ENCODE measurements at regions not wholly inside any gene's neighbourhood (a gene's known extent, or its start where the extent isn't known, plus 50 kb on each side); places are given as distances from the start of the nearest gene placed in this dataset.

DNA sequence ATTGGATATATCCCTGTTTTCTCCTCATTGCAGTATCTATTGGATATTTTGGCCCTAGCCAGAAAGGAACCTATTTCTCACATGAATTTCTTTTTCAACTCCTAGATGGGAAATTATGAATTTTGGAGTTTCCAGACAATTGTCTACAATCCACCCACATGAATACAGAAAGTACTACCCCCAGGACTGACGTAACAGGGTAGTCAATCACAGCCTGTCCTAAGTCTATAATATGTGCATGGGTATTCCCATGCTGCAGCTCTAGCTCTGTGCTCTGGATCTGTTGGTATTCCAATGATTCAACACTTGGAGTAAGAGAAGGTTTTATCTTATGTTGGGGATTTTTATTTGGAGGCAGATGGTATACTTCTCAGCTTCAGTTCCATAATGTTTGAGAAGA lies 393.1 kb upstream of the ARRDC4 start:
- no peaks in the 10 kb centered on the region for H3K4me1 ChIP-seq (ENCODE audit: insufficient read depth)
- no peaks in the 10 kb centered on the region for H3K9me3 ChIP-seq
- DNase-seq, result no peak
- TF ChIP-seq, protein P1, sequence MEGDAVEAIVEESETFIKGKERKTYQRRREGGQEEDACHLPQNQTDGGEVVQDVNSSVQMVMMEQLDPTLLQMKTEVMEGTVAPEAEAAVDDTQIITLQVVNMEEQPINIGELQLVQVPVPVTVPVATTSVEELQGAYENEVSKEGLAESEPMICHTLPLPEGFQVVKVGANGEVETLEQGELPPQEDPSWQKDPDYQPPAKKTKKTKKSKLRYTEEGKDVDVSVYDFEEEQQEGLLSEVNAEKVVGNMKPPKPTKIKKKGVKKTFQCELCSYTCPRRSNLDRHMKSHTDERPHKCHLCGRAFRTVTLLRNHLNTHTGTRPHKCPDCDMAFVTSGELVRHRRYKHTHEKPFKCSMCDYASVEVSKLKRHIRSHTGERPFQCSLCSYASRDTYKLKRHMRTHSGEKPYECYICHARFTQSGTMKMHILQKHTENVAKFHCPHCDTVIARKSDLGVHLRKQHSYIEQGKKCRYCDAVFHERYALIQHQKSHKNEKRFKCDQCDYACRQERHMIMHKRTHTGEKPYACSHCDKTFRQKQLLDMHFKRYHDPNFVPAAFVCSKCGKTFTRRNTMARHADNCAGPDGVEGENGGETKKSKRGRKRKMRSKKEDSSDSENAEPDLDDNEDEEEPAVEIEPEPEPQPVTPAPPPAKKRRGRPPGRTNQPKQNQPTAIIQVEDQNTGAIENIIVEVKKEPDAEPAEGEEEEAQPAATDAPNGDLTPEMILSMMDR (IDR thresholded peaks at IDR 0.05), result no peak
- TF ChIP-seq EP300 (IDR thresholded peaks at IDR 0.05) (no peak), POLR2A (IDR thresholded peaks at IDR 0.05) (no peak)
- WGBS, 3 donors, result 25 to 37% (median 32%) methylated on average over 1 of the region's 1 CpG
- intact Hi-C loops (cut with DNase I), result no loop called here
- no peaks in the 10 kb centered on the region for H3K27me3 ChIP-seq
- H3K36me3 ChIP-seq, result no peaks in the 10 kb centered on the region
- no peak overlapping the region for H3K4me3 ChIP-seq
- H3K27ac ChIP-seq, result no peak overlapping the region

DNA sequence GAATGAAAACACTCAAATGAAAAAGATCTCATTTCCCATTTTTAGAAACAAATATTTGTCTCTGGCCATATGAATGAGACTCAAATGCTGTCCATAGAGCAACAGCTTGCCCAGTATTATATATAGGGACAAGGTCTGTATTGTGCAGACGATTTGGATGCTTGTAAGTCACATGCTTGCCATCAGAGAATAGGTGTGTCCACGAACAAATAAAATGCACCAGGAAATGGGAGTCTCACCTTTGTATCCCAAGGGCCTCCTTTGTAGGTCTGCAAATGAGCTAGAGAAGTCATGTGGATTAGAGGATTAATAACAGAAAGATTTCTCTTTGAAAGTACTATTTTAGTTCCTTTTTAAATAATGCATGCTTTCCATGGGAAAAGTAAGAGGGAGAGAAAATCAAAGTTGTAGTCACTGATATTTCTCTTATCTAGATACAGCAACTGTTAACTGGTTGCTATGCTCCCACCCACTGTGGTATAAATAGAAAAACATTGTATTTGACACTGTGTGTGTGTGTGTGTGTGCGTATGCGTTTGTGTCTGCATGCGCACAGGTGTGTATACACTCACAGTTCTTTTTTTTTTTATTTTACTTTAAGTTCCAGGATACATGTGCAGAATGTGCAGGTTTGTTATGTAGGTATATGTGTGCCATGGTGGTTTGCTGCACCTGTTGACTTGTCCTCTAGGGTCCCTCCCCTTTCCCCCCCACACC lies 383.4 kb upstream of the ARRDC4 start:
- Histone ChIP-seq H3K9me3 (no peaks in the 10 kb centered on the region), H3K27me3 (no peaks in the 10 kb centered on the region), H3K27ac (no peak overlapping the region), H3K4me3 (no peak overlapping the region), H3K4me1 (ENCODE audit: insufficient read depth) (no peaks in the 10 kb centered on the region), H3K36me3 (no peaks in the 10 kb centered on the region)
- DNase-seq, result no peak
- intact Hi-C loops (cut with DNase I), result no loop called here
- TF ChIP-seq, protein P1 (IDR thresholded peaks at IDR 0.05), result no peak
- TF ChIP-seq EP300 (IDR thresholded peaks at IDR 0.05), result no peak
- no peak for TF ChIP-seq POLR2A (IDR thresholded peaks at IDR 0.05)
- WGBS, 3 donors, result 80 to 87% (median 80%) methylated on average over 5 of the region's 5 CpGs

DNA sequence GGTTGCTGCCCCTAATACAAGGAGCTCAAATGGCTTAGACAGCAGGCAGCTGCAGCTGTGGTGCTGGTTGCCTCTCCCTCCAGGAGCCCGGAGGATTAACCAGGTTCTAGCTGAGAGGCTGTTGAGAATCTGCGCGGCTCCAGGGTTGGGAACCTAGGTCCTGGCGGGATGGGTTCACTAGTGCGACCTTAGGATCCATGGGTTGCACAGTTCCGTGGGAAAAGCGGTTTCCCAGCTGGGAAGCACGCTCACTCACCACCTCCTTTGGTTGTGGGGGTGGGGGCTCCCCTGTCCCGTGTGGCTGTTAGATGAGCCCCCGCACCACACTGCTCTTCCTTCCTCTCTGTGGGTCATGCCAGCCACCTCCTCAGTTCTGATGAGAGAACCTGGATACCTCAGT lies 375.1 kb upstream of the ARRDC4 start:
- WGBS, 3 donors, result 91 to 96% (median 92%) methylated on average over 10 of the region's 10 CpGs

DNA sequence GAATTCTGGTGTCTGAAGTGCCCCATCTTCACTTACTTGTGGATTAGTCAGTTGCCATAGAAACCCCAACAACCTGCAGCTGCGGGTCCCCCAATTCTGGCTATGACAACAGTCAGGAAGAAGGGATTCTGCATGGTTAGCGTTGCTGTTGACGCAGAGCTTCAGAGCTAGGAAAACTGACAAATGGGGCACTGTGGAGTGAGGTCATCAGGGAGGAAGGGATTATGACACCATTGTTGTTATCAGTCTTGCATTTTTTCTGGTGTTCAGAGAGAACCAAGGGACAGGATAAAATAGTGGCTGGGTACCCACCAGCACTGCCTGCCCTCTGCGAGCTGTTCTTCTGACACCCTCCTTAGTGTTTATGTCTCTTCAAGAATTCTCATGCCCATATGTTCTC lies 367.7 kb upstream of the ARRDC4 start:
- H3K27me3 ChIP-seq, result no peaks in the 10 kb centered on the region
- WGBS, 3 donors, result 81 to 88% (median 82%) methylated on average over 4 of the region's 4 CpGs
- H3K4me3 ChIP-seq, result no peak overlapping the region
- no peak for TF ChIP-seq POLR2A (IDR thresholded peaks at IDR 0.05)
- no peak for TF ChIP-seq EP300 (IDR thresholded peaks at IDR 0.05)
- TF ChIP-seq, protein P1 (IDR thresholded peaks at IDR 0.05), result no peak
- H3K4me1 ChIP-seq (ENCODE audit: insufficient read depth), result no peaks in the 10 kb centered on the region
- H3K9me3 ChIP-seq, result no peaks in the 10 kb centered on the region
- H3K27ac ChIP-seq, result no peak overlapping the region
- intact Hi-C loops (cut with DNase I), result no loop called here
- no peaks in the 10 kb centered on the region for H3K36me3 ChIP-seq
- no peak for DNase-seq

More for the DNA sequence above, 375.1 kb upstream of the ARRDC4 start:
- intact Hi-C loops (cut with DNase I), result no loop called here
- no peaks in the 10 kb centered on the region for H3K4me1 ChIP-seq (ENCODE audit: insufficient read depth)
- no peaks in the 10 kb centered on the region for H3K36me3 ChIP-seq
- no peak for TF ChIP-seq EP300 (IDR thresholded peaks at IDR 0.05)
- no peak for TF ChIP-seq POLR2A (IDR thresholded peaks at IDR 0.05)
- TF ChIP-seq, protein P1 (IDR thresholded peaks at IDR 0.05), result no peak
- H3K27me3 ChIP-seq, result no peaks in the 10 kb centered on the region
- no peak overlapping the region for H3K4me3 ChIP-seq
- H3K27ac ChIP-seq, result no peak overlapping the region
- no peak for DNase-seq
- no peaks in the 10 kb centered on the region for H3K9me3 ChIP-seq

Measured in ovary (tissue), 7 donors.